SU-DHL-6 (cell line): ENCODE measurements at regions not wholly inside any gene's neighbourhood (a gene's known extent, or its start where the extent isn't known, plus 50 kb on each side); places are given as distances from the start of the nearest gene placed in this dataset.

Experiments
- H2AFZ ChIP-seq: fragments of 200-600 bp; sonication (generic); 2 replicates; pipeline ENCODE4 v1.6.1; 2014; ENCODE audit warnings: low read depth, mild to moderate bottlenecking, moderate library complexity, mixed read lengths, antibody characterized with exemption, low read length; ENCODE audit not compliant: severe bottlenecking
- H3F3A ChIP-seq: fragments of 200-600 bp; shearing (Covaris generic); 2 replicates; pipeline ENCODE4 v1.6.0; 2016; ENCODE audit warnings: antibody characterized with exemption, mild to moderate bottlenecking; ENCODE audit not compliant: insufficient read depth
- H3K27ac ChIP-seq: fragments of 200-600 bp; sonication (generic); 2 replicates; pipeline ENCODE4 v1.5.1; 2016; ENCODE audit warnings: low read depth, mild to moderate bottlenecking, low read length, moderate library complexity, mixed read lengths
- H3K27me3 ChIP-seq: fragments of 200-600 bp; sonication (generic), shearing (Covaris generic); 2 replicates; pipeline ENCODE4 v1.6.0; 2014; ENCODE audit warnings: mild to moderate bottlenecking, low read length
- H3K36me3 ChIP-seq: fragments of 200-600 bp; sonication (generic); 2 replicates; pipeline ENCODE4 v1.6.1; 2014; ENCODE audit warnings: mild to moderate bottlenecking, low read length, mixed read lengths
- H3K4me2 ChIP-seq: fragments of 300-600, 200-600 bp; shearing (Covaris generic), sonication (generic); 2 replicates; pipeline ENCODE4 v1.6.0; 2014; ENCODE audit warnings: low read length, low read depth, mild to moderate bottlenecking; ENCODE audit not compliant: poor library complexity, severe bottlenecking
- H3K4me3 ChIP-seq: fragments of 200-600 bp; sonication (generic); 2 replicates; pipeline ENCODE4 v1.5.1; 2014; ENCODE audit warnings: antibody characterized with exemption, low read length, mild to moderate bottlenecking, mixed read lengths; ENCODE audit not compliant: insufficient read depth, poor library complexity, severe bottlenecking
- H3K79me2 ChIP-seq: fragments of 200-600 bp; sonication (generic); 2 replicates; pipeline ENCODE4 v1.6.1; 2014; ENCODE audit warnings: mild to moderate bottlenecking, low read length, moderate library complexity; ENCODE audit not compliant: insufficient read depth
- H3K9ac ChIP-seq: fragments of 200-600 bp; sonication (generic); 2 replicates; pipeline ENCODE4 v1.7.0; 2014; ENCODE audit warnings: mild to moderate bottlenecking, low read length
- H3K9me2 ChIP-seq: fragments of 200-600 bp; sonication (generic); replicated peaks from 2 replicates; pipeline ENCODE4 v1.6.1; 2014; ENCODE audit warnings: low read length; ENCODE audit not compliant: insufficient read depth
- H3K9me3 ChIP-seq: fragments of 200-600 bp; sonication (generic); 2 replicates; pipeline ENCODE4 v1.6.1; 2014; ENCODE audit warnings: low read length, mixed read lengths; ENCODE audit not compliant: insufficient read depth
- H4K20me1 ChIP-seq: fragments of 200-600 bp; sonication (generic); 2 replicates; pipeline ENCODE4 v1.6.1; 2014; ENCODE audit warnings: low read depth, mild to moderate bottlenecking, antibody characterized with exemption, low read length, moderate library complexity, mixed read lengths
- CTCF ChIP-seq: fragments of 200-600 bp; sonication (generic); IDR thresholded peaks from one replicate; pipeline ENCODE4 v1.5.1; 2017; ENCODE audit warnings: antibody characterized with exemption, mild to moderate bottlenecking, low read length, moderate library complexity; ENCODE audit not compliant: insufficient read depth, poor library complexity, severe bottlenecking
- EZH2phosphoT487 ChIP-seq: fragments of 200-600 bp; sonication (generic), shearing (Covaris generic); conservative IDR thresholded peaks from 2 replicates; pipeline ENCODE4 v1.6.1; 2018; ENCODE audit warnings: mild to moderate bottlenecking, antibody characterized with exemption, low read length, moderate library complexity, mixed read lengths

GRCh38 chr10:58101682-58102081 is 166.0 kb downstream of the IPMK start:
- Histone ChIP-seq H3K9me3 (no peaks in the 10 kb centered on the region), H3K27ac (no peak overlapping the region), H3K79me2 (no peaks in the 10 kb centered on the region), H3K9me2 (no peaks in the 10 kb centered on the region), H3K27me3 (no peaks in the 10 kb centered on the region), H3K4me2 (no peak overlapping the region), H3F3A (no peaks in the 10 kb centered on the region), H4K20me1 (no peaks in the 10 kb centered on the region), H3K36me3 (no peaks in the 10 kb centered on the region), H3K9ac (no peak overlapping the region), H3K4me3 (no peak overlapping the region), H2AFZ (no peak overlapping the region)
- TF ChIP-seq CTCF: no peak
- no peak for TF ChIP-seq EZH2phosphoT487

GRCh38 chr10:58094985-58095718 is 172.5 kb downstream of the IPMK start:
- H3K4me2 ChIP-seq: no peak overlapping the region
- H4K20me1 ChIP-seq: no peaks in the 10 kb centered on the region
- H3K4me3 ChIP-seq: no peak overlapping the region
- H3K36me3 ChIP-seq: no peaks in the 10 kb centered on the region
- H3K79me2 ChIP-seq: no peaks in the 10 kb centered on the region
- H3K9me3 ChIP-seq: no peaks in the 10 kb centered on the region
- no peak overlapping the region for H3K27ac ChIP-seq
- H3K27me3 ChIP-seq: no peaks in the 10 kb centered on the region
- H3K9me2 ChIP-seq: no peaks in the 10 kb centered on the region
- no peak overlapping the region for H3K9ac ChIP-seq
- TF ChIP-seq EZH2phosphoT487 (no peak), CTCF (no peak)
- no peaks in the 10 kb centered on the region for H3F3A ChIP-seq
- H2AFZ ChIP-seq: no peak overlapping the region

GRCh38 chr10:58091886-58092285 is 175.8 kb downstream of the IPMK start:
- H3K9me2 ChIP-seq: no peaks in the 10 kb centered on the region
- H3K9ac ChIP-seq: no peak overlapping the region
- no peaks in the 10 kb centered on the region for H3K79me2 ChIP-seq
- H3F3A ChIP-seq: no peaks in the 10 kb centered on the region
- H2AFZ ChIP-seq: no peak overlapping the region
- H3K9me3 ChIP-seq: no peaks in the 10 kb centered on the region
- H3K36me3 ChIP-seq: no peaks in the 10 kb centered on the region
- no peak overlapping the region for H3K4me2 ChIP-seq
- H4K20me1 ChIP-seq: no peaks in the 10 kb centered on the region
- no peak overlapping the region for H3K4me3 ChIP-seq
- H3K27ac ChIP-seq: no peak overlapping the region
- TF ChIP-seq EZH2phosphoT487 (no peak), CTCF (no peak)
- no peaks in the 10 kb centered on the region for H3K27me3 ChIP-seq
